Liver (tissue), 8 donors: ENCODE measurements at regions not wholly inside any gene's neighbourhood (a gene's known extent, or its start where the extent isn't known, plus 50 kb on each side); places are given as distances from the start of the nearest gene placed in this dataset.

ENCODE experiments used
- DNase-seq: peaks from one replicate; pipeline ENCODE4 v3.0.0-alpha.2; 2017; ENCODE audit warnings: low spot score
- H3K27ac ChIP-seq, 2 donors: one replicate each; pipeline ENCODE4 v1.7.0; 2013; ENCODE audit warnings: inconsistent platforms in 2 of 2, low read length in 2 of 2, control low read depth in 1 of 2, low read depth in 1 of 2, mild to moderate bottlenecking in 1 of 2
- H3K27me3 ChIP-seq, 4 donors: one replicate each; pipeline versions ENCODE4 v1.6.1 to v1.7.0; 2013; ENCODE audit warnings: low read length in 3 of 4, inconsistent platforms in 1 of 4, mild to moderate bottlenecking in 1 of 4, moderate library complexity in 1 of 4; ENCODE audit not compliant: control insufficient read depth in 4 of 4, insufficient read depth in 4 of 4
- H3K36me3 ChIP-seq, 4 donors: one replicate each; pipeline versions ENCODE4 v1.6.1 to v1.7.0; 2013; ENCODE audit warnings: low read length in 3 of 4, mild to moderate bottlenecking in 3 of 4, low read depth in 1 of 4, moderate library complexity in 1 of 4; ENCODE audit not compliant: control insufficient read depth in 4 of 4, insufficient read depth in 3 of 4
- H3K4me1 ChIP-seq, 4 donors: one replicate each; pipeline versions ENCODE4 v1.6.1 to v1.7.0; 2013; ENCODE audit warnings: low read length in 3 of 4, mild to moderate bottlenecking in 3 of 4, moderate library complexity in 1 of 4; ENCODE audit not compliant: control insufficient read depth in 4 of 4, insufficient read depth in 4 of 4
- H3K4me3 ChIP-seq, 3 donors: one replicate each; pipeline versions ENCODE4 v1.6.1 to v1.7.0; 2013; ENCODE audit warnings: low read length in 3 of 3, control low read depth in 1 of 3, low read depth in 1 of 3, mild to moderate bottlenecking in 1 of 3
- H3K9ac ChIP-seq, 2 donors: one replicate each; pipeline ENCODE4 v1.7.0; 2013; ENCODE audit warnings: low read length in 2 of 2, mild to moderate bottlenecking in 2 of 2, moderate library complexity in 2 of 2, control low read depth in 1 of 2, low read depth in 1 of 2
- H3K9me3 ChIP-seq, 4 donors: one replicate each; pipeline versions ENCODE4 v1.6.1 to v1.7.0; 2013; ENCODE audit warnings: low read length in 3 of 4; ENCODE audit not compliant: control insufficient read depth in 4 of 4
- ATF3 ChIP-seq: IDR thresholded peaks from 2 replicates; pipeline ENCODE4 v1.6.1; 2016; ENCODE audit warnings: antibody characterized with exemption
- CTCF ChIP-seq: fragments of 150-350 bp; IDR thresholded peaks from 2 replicates; pipeline ENCODE4 v1.5.1; 2017; ENCODE audit warnings: improper control_type of control experiment, low read depth, low read length; ENCODE audit not compliant: missing input control
- EGR1 ChIP-seq, 2 donors: IDR thresholded peaks; 2 replicates each; pipeline ENCODE4 v1.6.1; 2016 to 2018; ENCODE audit warnings: antibody characterized with exemption in 2 of 2, low read depth in 2 of 2
- FOXA1 ChIP-seq: IDR thresholded peaks from 2 replicates; pipeline ENCODE4 v1.6.1; 2016; ENCODE audit warnings: antibody characterized with exemption
- FOXA2 ChIP-seq: IDR thresholded peaks from 2 replicates; pipeline ENCODE4 v1.6.1; 2016; ENCODE audit warnings: antibody characterized with exemption
- GABPA ChIP-seq, 2 donors: IDR thresholded peaks in 1 of 2; conservative IDR thresholded peaks in 1 of 2; 2 replicates each; pipeline ENCODE4 v1.6.1; 2016; ENCODE audit warnings: antibody characterized with exemption in 2 of 2, mild to moderate bottlenecking in 1 of 2, moderate library complexity in 1 of 2
- HNF4A ChIP-seq, 2 donors: conservative IDR thresholded peaks; 2 replicates each; pipeline ENCODE4 v1.6.1; 2016; ENCODE audit warnings: antibody characterized with exemption in 2 of 2, mild to moderate bottlenecking in 2 of 2
- HNF4G ChIP-seq: IDR thresholded peaks from 2 replicates; pipeline ENCODE4 v1.6.1; 2016; ENCODE audit warnings: antibody characterized with exemption
- JUND ChIP-seq, 2 donors: IDR thresholded peaks; 2 replicates each; pipeline ENCODE4 v1.6.1; 2016; ENCODE audit warnings: antibody characterized with exemption in 2 of 2
- MAX ChIP-seq: IDR thresholded peaks from 2 replicates; pipeline ENCODE4 v1.6.1; 2016; ENCODE audit warnings: antibody characterized with exemption
- NR2F2 ChIP-seq: IDR thresholded peaks from 2 replicates; pipeline ENCODE4 v1.6.1; 2016; ENCODE audit warnings: antibody characterized with exemption
- RAD21 ChIP-seq, 2 donors: IDR thresholded peaks; 2 replicates each; pipeline ENCODE4 v1.6.1; 2016; ENCODE audit warnings: antibody characterized with exemption in 2 of 2, mild to moderate bottlenecking in 2 of 2
- REST ChIP-seq: IDR thresholded peaks from 2 replicates; pipeline ENCODE4 v1.6.1; 2016; ENCODE audit warnings: antibody characterized with exemption, mild to moderate bottlenecking
- RXRA ChIP-seq, 2 donors: IDR thresholded peaks; 2 replicates each; pipeline ENCODE4 v1.6.1; 2017 to 2018; ENCODE audit warnings: antibody characterized with exemption in 2 of 2, mild to moderate bottlenecking in 1 of 2
- SP1 ChIP-seq: IDR thresholded peaks from 2 replicates; pipeline ENCODE4 v1.6.1; 2018; ENCODE audit warnings: antibody characterized with exemption, mild to moderate bottlenecking
- TAF1 ChIP-seq: conservative IDR thresholded peaks from 2 replicates; pipeline ENCODE4 v1.6.1; 2016; ENCODE audit warnings: antibody characterized with exemption, mild to moderate bottlenecking
- YY1 ChIP-seq: IDR thresholded peaks from 2 replicates; pipeline ENCODE4 v1.6.1; 2016; ENCODE audit warnings: antibody characterized with exemption, mild to moderate bottlenecking
- ZBTB33 ChIP-seq: IDR thresholded peaks from 2 replicates; pipeline ENCODE4 v1.6.1; 2016; ENCODE audit warnings: antibody characterized with exemption
- WGBS: extraction: QIAGEN DNeasy Blood & Tissue Kit; methylation state at CpG from one replicate; pipeline ENCODE4 v1.1.7; 2013; 5-methylcytosine and 5-hydroxymethylcytosine counted together
- donor health status: healthy.
- donor health status: healthy.
- donor health status: healthy.
- donor health status: healthy.
- donor health status: healthy.

- no peak overlapping the region for H3K4me3 ChIP-seq
- no peak overlapping the region for H3K27ac ChIP-seq
- TF ChIP-seq FOXA2: no peak
- no peak for TF ChIP-seq JUND (IDR thresholded peaks at IDR 0.05)
- no peak for TF ChIP-seq ZBTB33
- no peak for TF ChIP-seq HNF4A (conservative IDR thresholded peaks at IDR 0.05)
- TF ChIP-seq RAD21 (IDR thresholded peaks at IDR 0.05): no peak
- no peak for TF ChIP-seq RXRA (IDR thresholded peaks at IDR 0.05)
- no peak for TF ChIP-seq EGR1 (IDR thresholded peaks at IDR 0.05; ENCODE audit: low read depth in 2 of 2)
- no peak for TF ChIP-seq SP1
- no peak for TF ChIP-seq CTCF
- TF ChIP-seq HNF4G: no peak
- TF ChIP-seq YY1: no peak
- TF ChIP-seq NR2F2: no peak
- no peak for TF ChIP-seq TAF1
- TF ChIP-seq FOXA1: no peak
- TF ChIP-seq REST: no peak
- TF ChIP-seq ATF3: no peak
- no peak for TF ChIP-seq MAX
- no peak for TF ChIP-seq GABPA (IDR thresholded peaks at IDR 0.05 in 1 of 2, conservative IDR thresholded peaks at IDR 0.05 in 1 of 2)
- no peak overlapping the region for H3K9ac ChIP-seq
- H3K27me3 ChIP-seq: no peaks in the 10 kb centered on the region
- H3K36me3 ChIP-seq: no peaks in the 10 kb centered on the region
- H3K4me1 ChIP-seq: no peaks in the 10 kb centered on the region
- DNase-seq: no peak
- peaks cover 0 to 7% (median 1%) of the 10 kb centered on the region in 4 donors for H3K9me3 ChIP-seq
- WGBS: 78% methylated on average over 3 of the region's 3 CpGs
Measured at GRCh38 chr16:65524231-65524630, 402.4 kb upstream of the CDH11 start.
